NCI-H2227 treated with DMSO at 0.1 percent for 48 hours (cell line): ENCODE measurements at regions not wholly inside any gene's neighbourhood (a gene's known extent, or its start where the extent isn't known, plus 50 kb on each side); places are given as distances from the start of the nearest gene placed in this dataset.
A peak's percentile ranks its signal among the peaks of the same experiment; 100 is the strongest.

Experiments
- DNase-seq: peaks from one replicate; lab custom pipeline; 2025; lab: John Stamatoyannopoulos, UW

GRCh38 chr2:42918671-42919318, 126.4 kb upstream of the HAAO start:
- no peak for DNase-seq

GRCh38 chr2:42918041-42918440, 125.7 kb upstream of the HAAO start:
- DNase-seq = no peak

GRCh38 chr2:42917425-42917927, 125.1 kb upstream of the HAAO start:
- DNase-seq = no peak

GRCh38 chr2:42916324-42916723, 123.9 kb upstream of the HAAO start:
- no peak for DNase-seq

GRCh38 chr2:42914860-42915259, 122.5 kb upstream of the HAAO start:
- DNase-seq = no peak

- no peak for DNase-seq
These were observed 121.9 kb upstream of the HAAO start for GRCh38 chr2:42914314-42914713.

- DNase-seq = no peak
These were observed 121.0 kb upstream of the HAAO start for GRCh38 chr2:42913280-42913878.

- DNase-seq = no peak
These were observed 118.4 kb upstream of the HAAO start for GRCh38 chr2:42910645-42911405.

GRCh38 chr2:42909966-42910365, 117.6 kb upstream of the HAAO start:
- DNase-seq = no peak

- DNase-seq = no peak
These were observed 116.3 kb upstream of the HAAO start for GRCh38 chr2:42908518-42909200.

GRCh38 chr2:42907835-42908234, 115.5 kb upstream of the HAAO start:
- no peak for DNase-seq

- peak; percentile 34 for DNase-seq
These were observed 114.4 kb upstream of the HAAO start for GRCh38 chr2:42906557-42907411.

GRCh38 chr2:42906111-42906556, 113.8 kb upstream of the HAAO start:
- DNase-seq = no peak

- no peak for DNase-seq
These were observed 113.1 kb upstream of the HAAO start for GRCh38 chr2:42905341-42906110.

GRCh38 chr2:42904576-42904876, 112.1 kb upstream of the HAAO start:
- no peak for DNase-seq

GRCh38 chr2:42903821-42904575, 111.6 kb upstream of the HAAO start:
- DNase-seq = no peak

- no peak for DNase-seq
These were observed 110.7 kb upstream of the HAAO start for GRCh38 chr2:42902939-42903709.

GRCh38 chr2:42901076-42901640, 108.8 kb upstream of the HAAO start:
- no peak for DNase-seq

GRCh38 chr2:42900289-42900891, 108.0 kb upstream of the HAAO start:
- DNase-seq = no peak
